H7 (cell line): ENCODE measurements at regions not wholly inside any gene's neighbourhood (a gene's known extent, or its start where the extent isn't known, plus 50 kb on each side); places are given as distances from the start of the nearest gene placed in this dataset.

ENCODE experiments used
- DNase-seq: peaks from one replicate; pipeline ENCODE4 v3.0.0; 2012
- H3K27me3 ChIP-seq: 2 replicates; pipeline ENCODE4 v1.6.0; 2011; ENCODE audit warnings: mild to moderate bottlenecking, low read length; ENCODE audit not compliant: control insufficient read depth, insufficient read depth
- H3K36me3 ChIP-seq: replicated peaks from 2 replicates; pipeline ENCODE4 v1.5.1; 2011; ENCODE audit warnings: low read length; ENCODE audit not compliant: control insufficient read depth, insufficient read depth
- H3K4me3 ChIP-seq: 2 replicates; pipeline ENCODE4 v1.5.1; 2011; ENCODE audit warnings: low read depth, mild to moderate bottlenecking, control low read depth, low read length, moderate library complexity; ENCODE audit not compliant: insufficient read depth

- DNase-seq, result no peak
- H3K27me3 ChIP-seq, result no peaks in the 10 kb centered on the region
- no peaks in the 10 kb centered on the region for H3K36me3 ChIP-seq
- no peak overlapping the region for H3K4me3 ChIP-seq
Observed at GRCh38 chr9:120214332-120214731, 365.6 kb downstream of the CDK5RAP2 start.

GRCh38 chr9:120212853-120213200 is 367.1 kb downstream of the CDK5RAP2 start:
- DNase-seq, result no peak
- Histone ChIP-seq H3K27me3 (no peaks in the 10 kb centered on the region), H3K4me3 (no peak overlapping the region), H3K36me3 (no peaks in the 10 kb centered on the region)

- Histone ChIP-seq H3K27me3 (no peaks in the 10 kb centered on the region), H3K36me3 (no peaks in the 10 kb centered on the region), H3K4me3 (no peak overlapping the region)
- no peak for DNase-seq
Observed at GRCh38 chr9:120212153-120212852, 367.7 kb downstream of the CDK5RAP2 start.

- H3K36me3 ChIP-seq, result no peaks in the 10 kb centered on the region
- no peak overlapping the region for H3K4me3 ChIP-seq
- H3K27me3 ChIP-seq, result no peaks in the 10 kb centered on the region
- no peak for DNase-seq
Observed at GRCh38 chr9:120210274-120210673, 369.7 kb downstream of the CDK5RAP2 start.

GRCh38 chr9:120202856-120203654 is 376.9 kb downstream of the CDK5RAP2 start:
- Histone ChIP-seq H3K27me3 (no peaks in the 10 kb centered on the region), H3K36me3 (no peaks in the 10 kb centered on the region), H3K4me3 (no peak overlapping the region)
- no peak for DNase-seq

GRCh38 chr9:120198027-120198426 is 381.9 kb downstream of the CDK5RAP2 start:
- no peak for DNase-seq
- Histone ChIP-seq H3K27me3 (no peaks in the 10 kb centered on the region), H3K36me3 (no peaks in the 10 kb centered on the region), H3K4me3 (no peak overlapping the region)

GRCh38 chr9:120197605-120198004 is 382.4 kb downstream of the CDK5RAP2 start:
- no peak for DNase-seq
- Histone ChIP-seq H3K27me3 (no peaks in the 10 kb centered on the region), H3K36me3 (no peaks in the 10 kb centered on the region), H3K4me3 (no peak overlapping the region)

GRCh38 chr9:120191141-120191540 is 388.8 kb downstream of the CDK5RAP2 start:
- H3K27me3 ChIP-seq, result no peaks in the 10 kb centered on the region; the same call in 1 of the 2 replicates

GRCh38 chr9:120187758-120188157 is 392.2 kb downstream of the CDK5RAP2 start:
- DNase-seq, result no peak
- Histone ChIP-seq H3K27me3 (no peaks in the 10 kb centered on the region; the same call in 1 of the 2 replicates), H3K4me3 (no peak overlapping the region)

More at GRCh38 chr9:120191141-120191540, 388.8 kb downstream of the CDK5RAP2 start:
- no peak overlapping the region for H3K4me3 ChIP-seq
- no peak for DNase-seq
- no peaks in the 10 kb centered on the region for H3K36me3 ChIP-seq

GRCh38 chr9:120186276-120186675 is 393.7 kb downstream of the CDK5RAP2 start:
- DNase-seq, result no peak
- Histone ChIP-seq H3K36me3 (no peaks in the 10 kb centered on the region), H3K27me3 (no peaks in the 10 kb centered on the region; the same call in 1 of the 2 replicates), H3K4me3 (no peak overlapping the region)

More at GRCh38 chr9:120187758-120188157, 392.2 kb downstream of the CDK5RAP2 start:
- H3K36me3 ChIP-seq, result no peaks in the 10 kb centered on the region

GRCh38 chr9:120184266-120184665 is 395.7 kb downstream of the CDK5RAP2 start:
- H3K36me3 ChIP-seq, result no peaks in the 10 kb centered on the region
- H3K4me3 ChIP-seq, result no peak overlapping the region
- H3K27me3 ChIP-seq, result no peaks in the 10 kb centered on the region; the same call in 1 of the 2 replicates
- no peak for DNase-seq

- Histone ChIP-seq H3K27me3 (no peaks in the 10 kb centered on the region; the same call in 1 of the 2 replicates), H3K36me3 (no peaks in the 10 kb centered on the region), H3K4me3 (no peak overlapping the region)
- no peak for DNase-seq
Observed at GRCh38 chr9:120183615-120184014, 396.4 kb downstream of the CDK5RAP2 start.

- H3K27me3 ChIP-seq, result no peaks in the 10 kb centered on the region
- no peak for DNase-seq
- H3K36me3 ChIP-seq, result no peaks in the 10 kb centered on the region
- H3K4me3 ChIP-seq, result no peak overlapping the region
Observed at GRCh38 chr9:120182011-120182410, 398.0 kb downstream of the CDK5RAP2 start.

- H3K27me3 ChIP-seq, result no peaks in the 10 kb centered on the region
- DNase-seq, result no peak
- H3K4me3 ChIP-seq, result no peak overlapping the region
- H3K36me3 ChIP-seq, result no peaks in the 10 kb centered on the region
Observed at GRCh38 chr9:120177121-120177520, 402.8 kb downstream of the CDK5RAP2 start.

- Histone ChIP-seq H3K27me3 (no peaks in the 10 kb centered on the region), H3K4me3 (no peak overlapping the region), H3K36me3 (no peaks in the 10 kb centered on the region)
- no peak for DNase-seq
Observed at GRCh38 chr9:120175031-120175430, 404.9 kb downstream of the CDK5RAP2 start.
